Left ventricle myocardium inferior (tissue), 1 donor: ENCODE measurements at regions not wholly inside any gene's neighbourhood (a gene's known extent, or its start where the extent isn't known, plus 50 kb on each side); places are given as distances from the start of the nearest gene placed in this dataset.

Experiments used
- DNase-seq: peaks from one replicate; pipeline ENCODE4 v3.0.0-alpha.2; 2020
- H3K27ac ChIP-seq: fragments of 200-600 bp; replicated peaks from 2 replicates; pipeline ENCODE4 v1.8.0; 2021
- H3K27me3 ChIP-seq: fragments of 200-600 bp; 2 replicates; pipeline ENCODE4 v1.8.0; 2021; ENCODE audit warnings: low read depth
- H3K36me3 ChIP-seq: fragments of 200-600 bp; 2 replicates; pipeline ENCODE4 v1.8.0; 2021
- H3K4me1 ChIP-seq: fragments of 200-600 bp; 2 replicates; pipeline ENCODE4 v1.8.0; 2021
- H3K4me3 ChIP-seq: fragments of 200-600 bp; 2 replicates; pipeline ENCODE4 v1.8.0; 2021; ENCODE audit warnings: mild to moderate bottlenecking, moderate library complexity
- H3K9me3 ChIP-seq: fragments of 200-600 bp; replicated peaks from 2 replicates; pipeline ENCODE4 v1.8.0; 2021
- intact Hi-C: fragments of 100-400 bp; cut with micrococcal nuclease; formaldehyde crosslinking; loops from one replicate; pipeline ENCODE4 v1.11.0; 2022
- TF ChIP-seq, protein P1 (sequence below): fragments of 200-600 bp; IDR thresholded peaks from 2 replicates; pipeline ENCODE4 v1.8.0; 2021; ENCODE audit warnings: antibody characterized with exemption, mild to moderate bottlenecking, borderline replicate concordance
- donor health status: DM: no; HTN: yes; CAD: no; lungs with severe emphysema.

DNA sequence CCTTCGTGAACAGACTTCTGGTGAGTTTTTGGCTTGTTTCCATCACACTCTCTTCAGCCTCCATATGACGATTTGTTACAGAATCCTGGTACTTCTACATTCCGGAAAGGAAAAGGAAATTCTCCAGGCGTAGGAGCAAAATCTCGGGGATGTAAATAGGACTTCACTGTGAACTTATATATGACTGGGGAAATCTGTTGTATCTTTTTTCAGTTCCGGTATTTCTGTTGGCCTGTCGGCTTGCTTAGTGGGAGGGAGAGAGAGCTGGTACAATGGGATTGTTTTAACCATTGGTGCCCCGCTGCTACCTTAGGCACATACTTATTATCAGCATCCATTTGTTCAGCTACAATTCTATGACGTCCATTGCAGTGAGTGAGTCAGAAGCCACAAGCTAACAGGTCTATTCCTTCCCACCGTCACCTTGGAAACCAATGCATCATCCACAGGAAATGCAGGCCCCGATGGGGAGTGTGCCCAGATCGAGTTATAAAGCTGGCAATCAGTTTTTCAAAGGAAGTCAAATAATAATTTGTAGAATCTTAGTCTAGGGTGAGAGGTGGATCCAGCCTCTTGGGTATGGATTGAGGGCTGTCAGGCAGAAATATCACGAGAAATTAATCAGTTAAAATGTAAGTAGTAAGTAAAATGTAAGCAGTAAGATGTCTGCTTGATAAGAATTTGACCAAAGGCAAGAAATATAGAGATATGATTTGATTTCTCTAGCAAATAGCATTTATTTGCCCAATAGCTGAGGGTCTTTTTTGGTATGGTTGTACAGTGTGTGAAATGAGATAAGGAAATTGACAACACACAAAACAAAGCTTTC lies 92.0 kb upstream of the MKLN1 start:
- H3K27me3 ChIP-seq = no peaks in the 10 kb centered on the region
- H3K9me3 ChIP-seq = no peaks in the 10 kb centered on the region
- no peak for DNase-seq
- peaks cover 24% of the 10 kb centered on the region for H3K4me1 ChIP-seq
- intact Hi-C loops = no loop called here
- peak overlapping the region; percentile 54 for H3K27ac ChIP-seq
- H3K4me3 ChIP-seq = no peak overlapping the region
- TF ChIP-seq, protein P1, sequence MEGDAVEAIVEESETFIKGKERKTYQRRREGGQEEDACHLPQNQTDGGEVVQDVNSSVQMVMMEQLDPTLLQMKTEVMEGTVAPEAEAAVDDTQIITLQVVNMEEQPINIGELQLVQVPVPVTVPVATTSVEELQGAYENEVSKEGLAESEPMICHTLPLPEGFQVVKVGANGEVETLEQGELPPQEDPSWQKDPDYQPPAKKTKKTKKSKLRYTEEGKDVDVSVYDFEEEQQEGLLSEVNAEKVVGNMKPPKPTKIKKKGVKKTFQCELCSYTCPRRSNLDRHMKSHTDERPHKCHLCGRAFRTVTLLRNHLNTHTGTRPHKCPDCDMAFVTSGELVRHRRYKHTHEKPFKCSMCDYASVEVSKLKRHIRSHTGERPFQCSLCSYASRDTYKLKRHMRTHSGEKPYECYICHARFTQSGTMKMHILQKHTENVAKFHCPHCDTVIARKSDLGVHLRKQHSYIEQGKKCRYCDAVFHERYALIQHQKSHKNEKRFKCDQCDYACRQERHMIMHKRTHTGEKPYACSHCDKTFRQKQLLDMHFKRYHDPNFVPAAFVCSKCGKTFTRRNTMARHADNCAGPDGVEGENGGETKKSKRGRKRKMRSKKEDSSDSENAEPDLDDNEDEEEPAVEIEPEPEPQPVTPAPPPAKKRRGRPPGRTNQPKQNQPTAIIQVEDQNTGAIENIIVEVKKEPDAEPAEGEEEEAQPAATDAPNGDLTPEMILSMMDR = no peak
- H3K36me3 ChIP-seq = no peaks in the 10 kb centered on the region

- TF ChIP-seq, protein P1 = no peak
- no peaks in the 10 kb centered on the region for H3K9me3 ChIP-seq
- H3K27ac ChIP-seq = no peak overlapping the region
- H3K27me3 ChIP-seq = no peaks in the 10 kb centered on the region
- H3K4me3 ChIP-seq = no peak overlapping the region
- peaks cover 24% of the 10 kb centered on the region for H3K4me1 ChIP-seq
- DNase-seq = no peak
- intact Hi-C loops = no loop called here
- H3K36me3 ChIP-seq = no peaks in the 10 kb centered on the region
These were observed 91.4 kb upstream of the MKLN1 start for GRCh38 chr7:131236318-131236672.

- DNase-seq = no peak
- H3K9me3 ChIP-seq = no peaks in the 10 kb centered on the region
- no peak overlapping the region for H3K4me3 ChIP-seq
- TF ChIP-seq, protein P1 = no peak
- peaks cover 24% of the 10 kb centered on the region for H3K4me1 ChIP-seq
- H3K27me3 ChIP-seq = no peaks in the 10 kb centered on the region
- H3K27ac ChIP-seq = no peak overlapping the region
- intact Hi-C loops = no loop called here
- no peaks in the 10 kb centered on the region for H3K36me3 ChIP-seq
These were observed 89.2 kb upstream of the MKLN1 start for GRCh38 chr7:131238347-131238931.

DNA sequence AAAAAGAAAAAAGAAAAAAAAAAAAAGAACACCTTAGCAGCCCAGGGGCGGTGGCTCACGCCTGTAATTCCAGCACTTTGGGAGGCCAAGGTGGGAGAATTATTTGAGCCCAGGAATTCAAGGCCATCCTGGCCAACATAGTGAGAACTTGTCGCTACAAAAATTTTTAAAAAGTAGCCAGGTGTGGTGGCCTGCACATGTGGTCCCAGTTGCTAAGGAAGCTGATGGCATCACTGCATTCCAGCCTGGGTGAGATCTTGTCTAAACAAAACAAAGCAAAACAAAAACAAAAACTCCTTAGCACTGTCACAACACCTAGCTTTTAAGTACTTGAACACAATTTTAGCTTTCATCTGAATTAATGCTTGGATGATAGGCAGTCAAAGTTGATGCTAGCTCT lies 86.3 kb upstream of the MKLN1 start:
- H3K27ac ChIP-seq = no peak overlapping the region
- TF ChIP-seq, protein P1 = no peak
- DNase-seq = no peak
- H3K4me1 ChIP-seq = no peaks in the 10 kb centered on the region
- intact Hi-C loops = no loop called here
- no peak overlapping the region for H3K4me3 ChIP-seq
- no peaks in the 10 kb centered on the region for H3K9me3 ChIP-seq
- H3K36me3 ChIP-seq = no peaks in the 10 kb centered on the region
- no peaks in the 10 kb centered on the region for H3K27me3 ChIP-seq

GRCh38 chr7:131242123-131242650 lies 85.5 kb upstream of the MKLN1 start:
- intact Hi-C loops = no loop called here
- H3K9me3 ChIP-seq = no peaks in the 10 kb centered on the region
- TF ChIP-seq, protein P1 = no peak
- no peaks in the 10 kb centered on the region for H3K27me3 ChIP-seq
- no peaks in the 10 kb centered on the region for H3K4me1 ChIP-seq
- no peaks in the 10 kb centered on the region for H3K36me3 ChIP-seq
- no peak for DNase-seq
- no peak overlapping the region for H3K4me3 ChIP-seq
- no peak overlapping the region for H3K27ac ChIP-seq
